B cell (primary cell): ENCODE measurements at regions not wholly inside any gene's neighbourhood (a gene's known extent, or its start where the extent isn't known, plus 50 kb on each side); places are given as distances from the start of the nearest gene placed in this dataset.

ENCODE experiments used
- ATAC-seq: fragments of 200-7000 bp; cut with Tn5 transposase; one replicate; pipeline ENCODE4 v1.10.0; 2021; ENCODE audit warnings: low read depth, mild to moderate bottlenecking, moderate number of reproducible peaks, moderate library complexity
- CTCF ChIA-PET: fragments of 350-600 bp; sonication (Branson Sonifier 250); formaldehyde crosslinking; loops from one replicate; lab custom pipeline; 2021; ENCODE audit warnings: antibody characterized with exemption, inconsistent platforms; lab: Charles Lee
- POLR2A ChIA-PET: fragments of 350-600 bp; sonication (Branson Sonifier 250); formaldehyde crosslinking; loops from one replicate; lab custom pipeline; 2021; ENCODE audit warnings: antibody characterized with exemption; lab: Charles Lee
- DNase-seq: peaks from one replicate; pipeline ENCODE4 v3.0.0; 2013
- H2AFZ ChIP-seq: 2 replicates; pipeline ENCODE4 v1.6.1; 2012; ENCODE audit warnings: mild to moderate bottlenecking, low read depth, low read length; ENCODE audit not compliant: insufficient read depth, poor library complexity, severe bottlenecking
- H3K27ac ChIP-seq, 2 donors: 1 replicate in 1 of 2; 2 replicates in 1 of 2; pipeline ENCODE4 v1.5.1; 2012 to 2013; ENCODE audit warnings: low read length in 2 of 2, mild to moderate bottlenecking in 2 of 2, moderate library complexity in 1 of 2
- H3K27me3 ChIP-seq, 4 experiments: fragments of 200-600 bp in 1 of 4; sonication (generic) in 1 of 4; replicated peaks in 1 of 4; 1 replicate in 2 of 4; 2 replicates in 2 of 4; pipeline versions ENCODE4 v1.6.1 to v1.7.0; 2013 to 2016; ENCODE audit warnings: low read length in 3 of 4, mild to moderate bottlenecking in 2 of 4, mixed read lengths in 1 of 4, moderate library complexity in 1 of 4; ENCODE audit not compliant: insufficient read depth in 4 of 4, control insufficient read depth in 3 of 4; ENCODE audit errors: control extremely low read depth in 1 of 4
- H3K36me3 ChIP-seq, 2 experiments: replicated peaks in 1 of 2; 1 replicate in 1 of 2; 2 replicates in 1 of 2; pipeline versions ENCODE4 v1.6.1 to v1.7.1; 2013; ENCODE audit warnings: low read length in 1 of 2; ENCODE audit not compliant: insufficient read depth in 2 of 2, control insufficient read depth in 1 of 2; ENCODE audit errors: control extremely low read depth in 1 of 2, extremely low read depth in 1 of 2
- H3K4me1 ChIP-seq, 2 donors: fragments of 200-600 bp in 1 of 2; sonication (generic) in 1 of 2; 1 replicate in 1 of 2; 2 replicates in 1 of 2; pipeline versions ENCODE4 v1.5.1 to v1.6.1; 2013 to 2017; ENCODE audit warnings: low read length in 2 of 2; ENCODE audit not compliant: control insufficient read depth in 2 of 2, insufficient read depth in 2 of 2
- H3K4me2 ChIP-seq: replicated peaks from 2 replicates; pipeline ENCODE3; 2012; ENCODE audit warnings: mild to moderate bottlenecking, low read depth, low read length; ENCODE audit not compliant: poor library complexity, severe bottlenecking
- H3K4me3 ChIP-seq, 5 experiments: fragments of 200-600 bp in 1 of 5; sonication (generic) in 1 of 5; 1 replicate in 3 of 5; 2 replicates in 2 of 5; pipeline versions ENCODE4 v1.5.1 to v1.7.0; 2011 to 2016; ENCODE audit warnings: low read length in 4 of 5, mild to moderate bottlenecking in 4 of 5, low read depth in 2 of 5, control low read depth in 1 of 5, moderate library complexity in 1 of 5; ENCODE audit not compliant: insufficient read depth in 1 of 5; ENCODE audit errors: control extremely low read depth in 1 of 5, extremely low read depth in 1 of 5
- H3K79me2 ChIP-seq: fragments of 200-600 bp; sonication (generic); one replicate; pipeline ENCODE4 v1.6.0; 2016; ENCODE audit warnings: low read length; ENCODE audit not compliant: control insufficient read depth, insufficient read depth
- H3K9ac ChIP-seq: fragments of 200-600 bp; sonication (generic); 2 replicates; pipeline ENCODE4 v1.6.1; 2017; ENCODE audit warnings: mild to moderate bottlenecking, low read length, moderate library complexity
- H3K9me3 ChIP-seq, 3 donors: one replicate each; pipeline versions ENCODE4 v1.6.1 to v1.7.1; 2013; ENCODE audit warnings: low read length in 2 of 3; ENCODE audit not compliant: control insufficient read depth in 2 of 3, insufficient read depth in 1 of 3; ENCODE audit errors: control extremely low read depth in 1 of 3
- H4K20me1 ChIP-seq: 2 replicates; pipeline ENCODE4 v1.6.0; 2012; ENCODE audit warnings: mild to moderate bottlenecking, low read length; ENCODE audit not compliant: insufficient read depth, control insufficient read depth, poor library complexity, severe bottlenecking
- H3K27ac Mint-ChIP-seq: one replicate; pipeline ENCODE4 v1.8.0; 2021; ENCODE audit warnings: mixed read lengths
- H3K27me3 Mint-ChIP-seq: one replicate; pipeline ENCODE4 v1.8.0; 2021; ENCODE audit warnings: mixed read lengths
- H3K4me1 Mint-ChIP-seq: one replicate; pipeline ENCODE4 v1.8.0; 2021; ENCODE audit warnings: mixed read lengths
- H3K4me3 Mint-ChIP-seq: one replicate; pipeline ENCODE4 v1.8.0; 2021; ENCODE audit warnings: mixed read lengths
- H3K9me3 Mint-ChIP-seq: one replicate; pipeline ENCODE4 v1.8.0; 2022; ENCODE audit warnings: mixed read lengths; ENCODE audit not compliant: insufficient read depth
- CTCF ChIP-seq: fragments of 200-600 bp; IDR thresholded peaks from one replicate; pipeline ENCODE4 v1.8.0; 2022; ENCODE audit warnings: antibody characterized with exemption, mild to moderate bottlenecking
- EZH2 ChIP-seq: IDR thresholded peaks from 2 replicates; pipeline ENCODE4 v1.6.1; 2012; ENCODE audit warnings: borderline replicate concordance, low read depth, mild to moderate bottlenecking, moderate library complexity, low read length; ENCODE audit not compliant: insufficient read depth, poor library complexity, severe bottlenecking
- WGBS: methylation state at CpG from one replicate; pipeline ENCODE4 v1.1.5; 2013; ENCODE audit warnings: missing lambda C conversion rate; ENCODE audit not compliant: insufficient coverage; 5-methylcytosine and 5-hydroxymethylcytosine counted together
- intact Hi-C: fragments of 100-400 bp; cut with micrococcal nuclease; formaldehyde crosslinking; loops from one replicate; pipeline ENCODE4 v1.10.0; 2022

GRCh38 chr16:55955424-55955823 is 80.3 kb upstream of the CES5A start:
- 67% methylated on average over 3 of the region's 4 CpGs for WGBS
- no peak overlapping the region for H3K4me2 ChIP-seq
- H4K20me1 ChIP-seq: no peaks in the 10 kb centered on the region
- H3K4me3 ChIP-seq: no peak overlapping the region
- no peak overlapping the region for H2AFZ ChIP-seq
- Mint-ChIP-seq H3K4me3 (no peak overlapping the region), H3K9me3 (peaks cover 2% of the 10 kb centered on the region), H3K27ac (no peak overlapping the region), H3K4me1 (no peaks in the 10 kb centered on the region), H3K27me3 (peaks cover 16% of the 10 kb centered on the region)
- no peak overlapping the region for H3K9ac ChIP-seq
- CTCF ChIA-PET: interaction anchor here (4.1 kb wide), 1 partner anchor 10 kb away, joined by 32 read pairs; no protein-coding TSS in a partner anchor
- no peak for ATAC-seq
- POLR2A ChIA-PET: no interaction called here
- H3K36me3 ChIP-seq: no peaks in the 10 kb centered on the region
- no peak overlapping the region for H3K27ac ChIP-seq
- H3K27me3 ChIP-seq: peaks cover 0 to 6% (median 3%) of the 10 kb centered on the region in 4 experiments
- intact Hi-C loops: no loop called here
- TF ChIP-seq EZH2 (no peak), CTCF (no peak)
- no peaks in the 10 kb centered on the region for H3K4me1 ChIP-seq
- H3K79me2 ChIP-seq: no peaks in the 10 kb centered on the region
- peaks cover 0 to 3% (median 2%) of the 10 kb centered on the region in 3 donors for H3K9me3 ChIP-seq
- DNase-seq: no peak

- WGBS: 83% methylated on average over 1 of the region's 2 CpGs
- no peak overlapping the region for H3K4me2 ChIP-seq
- TF ChIP-seq EZH2: no peak
- peaks cover 0 to 2% (median 0%) of the 10 kb centered on the region in 3 donors for H3K9me3 ChIP-seq
- no peaks in the 10 kb centered on the region for H4K20me1 ChIP-seq
- no peaks in the 10 kb centered on the region for H3K36me3 ChIP-seq
- H2AFZ ChIP-seq: no peak overlapping the region
- no peaks in the 10 kb centered on the region for H3K4me1 Mint-ChIP-seq
- no peak for DNase-seq
- H3K79me2 ChIP-seq: no peaks in the 10 kb centered on the region
- intact Hi-C loops: no loop called here
- no peaks in the 10 kb centered on the region for H3K4me1 ChIP-seq
- POLR2A ChIA-PET: no interaction called here
- H3K27me3 ChIP-seq: peaks cover 0 to 6% (median 3%) of the 10 kb centered on the region in 4 experiments
- H3K4me3 Mint-ChIP-seq: no peak overlapping the region
- peaks cover 18% of the 10 kb centered on the region for H3K27me3 Mint-ChIP-seq
- H3K27ac Mint-ChIP-seq: no peak overlapping the region
- H3K9ac ChIP-seq: no peak overlapping the region
- no peak for ATAC-seq
- CTCF ChIA-PET: interaction anchor here (4.1 kb wide), 1 partner anchor 10 kb away, joined by 32 read pairs; no protein-coding TSS in a partner anchor
- peaks cover 2% of the 10 kb centered on the region for H3K9me3 Mint-ChIP-seq
- no peak overlapping the region for H3K4me3 ChIP-seq
- H3K27ac ChIP-seq: no peak overlapping the region
Observed at GRCh38 chr16:55954906-55955305, 79.7 kb upstream of the CES5A start.
